HG03139 (cell line): ENCODE measurements at regions not wholly inside any gene's neighbourhood (a gene's known extent, or its start where the extent isn't known, plus 50 kb on each side); places are given as distances from the start of the nearest gene placed in this dataset.

ENCODE experiments used
- ATAC-seq: cut with Tn5 transposase; IDR thresholded peaks from one replicate; pipeline ENCODE4 v1.9.1; 2021; ENCODE audit not compliant: unreplicated experiment

DNA sequence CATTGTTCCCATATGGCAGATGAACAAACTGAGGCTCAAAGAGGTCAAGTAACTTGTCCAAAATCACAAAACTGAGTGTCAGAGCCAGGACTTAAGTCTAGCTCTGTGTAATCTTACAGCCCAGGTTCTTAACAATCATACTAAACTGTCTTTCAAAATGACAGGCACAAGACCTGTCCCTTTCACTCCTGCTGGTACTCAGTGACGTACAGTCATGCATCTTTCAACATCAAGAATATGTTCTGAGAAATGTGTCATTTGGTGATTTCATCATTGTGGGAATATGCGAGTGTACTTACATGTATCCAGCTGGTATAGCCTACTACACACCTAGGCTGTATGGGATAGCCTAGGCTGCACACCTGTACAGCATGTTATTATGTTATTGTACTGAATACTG is 646.8 kb upstream of the WWC1 start:
- no peak for ATAC-seq

DNA sequence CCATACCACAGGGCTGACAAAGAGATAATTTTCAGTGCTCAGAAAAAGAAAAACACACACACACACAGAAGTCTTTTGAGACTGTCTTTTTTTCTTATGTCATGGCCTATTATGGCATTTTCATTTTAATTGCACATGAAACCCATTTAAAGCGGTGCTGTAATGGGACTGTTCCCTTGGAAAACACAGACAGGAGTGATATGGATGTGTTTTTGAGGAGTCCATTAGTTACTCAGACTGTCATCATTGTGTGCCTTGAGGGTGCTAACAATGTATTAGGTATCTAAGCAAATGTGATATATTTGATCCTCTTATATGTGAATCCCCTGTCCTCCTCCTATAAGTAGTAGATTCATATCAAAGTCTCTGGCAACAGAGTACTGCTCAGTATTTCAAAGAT is 642.0 kb upstream of the WWC1 start:
- ATAC-seq, result no peak

DNA sequence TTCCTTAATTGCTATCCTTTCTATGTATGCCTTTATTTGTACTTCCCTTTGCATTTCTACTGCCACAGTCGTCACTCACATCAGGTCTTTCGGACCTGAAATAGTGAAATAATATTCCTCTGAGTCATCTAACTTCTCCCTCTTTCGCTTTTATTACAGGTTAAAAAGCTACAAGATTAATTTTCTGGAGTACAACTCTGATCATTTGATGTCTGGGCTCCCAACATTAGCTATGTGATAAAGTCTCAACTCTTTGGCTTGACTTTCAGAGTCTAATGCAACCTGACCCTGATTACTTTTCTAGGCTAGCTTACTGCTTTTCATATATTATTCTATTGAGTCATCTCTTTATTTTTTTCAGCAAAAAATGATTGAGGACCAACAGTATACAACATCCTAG is 638.8 kb upstream of the WWC1 start:
- ATAC-seq, result no peak

GRCh38 chr5:167653645-167654106 is 637.8 kb upstream of the WWC1 start:
- ATAC-seq, result no peak

DNA sequence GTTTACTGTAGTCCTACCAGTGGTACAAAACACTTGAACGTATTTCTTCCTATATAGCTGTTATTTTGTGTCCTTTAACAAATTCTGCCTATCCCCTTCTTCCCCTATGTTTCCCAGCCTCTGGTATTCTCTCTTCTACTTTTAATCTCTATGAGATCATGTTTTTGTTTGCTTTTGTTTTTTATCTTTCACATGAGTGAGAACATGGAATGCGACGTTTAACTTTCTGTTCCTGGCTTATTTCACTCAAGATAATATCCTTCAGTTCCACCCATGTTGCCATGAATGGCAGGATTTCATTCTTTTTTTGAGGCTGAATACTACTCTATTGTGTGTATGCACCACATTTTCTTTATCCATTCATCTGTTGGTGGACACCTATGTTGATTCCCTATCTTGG is 634.4 kb upstream of the WWC1 start:
- no peak for ATAC-seq

DNA sequence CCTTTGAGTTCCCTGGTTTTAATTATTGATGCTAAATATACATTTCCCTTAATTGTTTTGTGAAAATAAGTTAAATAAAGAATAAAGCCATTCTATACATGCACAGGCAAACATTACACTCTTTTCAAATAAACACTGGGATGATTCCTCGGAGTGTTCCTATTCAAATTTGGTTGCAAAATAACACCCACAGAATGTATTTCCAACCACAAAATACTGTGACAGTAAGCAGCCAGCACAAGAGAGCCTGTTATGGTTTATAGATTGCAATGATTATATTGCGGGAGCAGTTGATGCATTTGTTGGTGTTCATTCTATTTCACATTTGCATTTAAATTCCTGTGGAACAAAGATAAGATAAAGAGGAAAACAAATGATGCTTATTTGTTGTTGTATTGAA is 632.6 kb upstream of the WWC1 start:
- ATAC-seq, result no peak

DNA sequence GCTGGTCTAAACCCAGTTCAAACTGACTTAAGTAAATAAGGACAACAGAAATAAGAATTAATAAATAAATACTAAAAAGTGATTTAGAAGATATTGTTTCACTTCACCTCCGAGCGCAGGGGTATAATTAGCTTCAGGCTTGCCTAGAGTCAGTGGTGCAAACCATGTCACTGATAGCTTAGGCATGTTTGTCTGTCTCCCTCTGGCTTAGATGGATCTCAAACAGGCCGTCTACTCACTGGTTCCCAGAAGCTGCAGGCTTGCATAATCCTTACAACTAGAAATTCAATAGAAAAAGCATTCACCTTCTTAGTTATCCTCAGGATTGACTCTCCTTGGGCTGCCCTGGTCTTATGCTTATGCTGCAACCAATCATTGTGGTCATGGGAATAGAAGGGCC is 629.8 kb upstream of the WWC1 start:
- ATAC-seq, result no peak

DNA sequence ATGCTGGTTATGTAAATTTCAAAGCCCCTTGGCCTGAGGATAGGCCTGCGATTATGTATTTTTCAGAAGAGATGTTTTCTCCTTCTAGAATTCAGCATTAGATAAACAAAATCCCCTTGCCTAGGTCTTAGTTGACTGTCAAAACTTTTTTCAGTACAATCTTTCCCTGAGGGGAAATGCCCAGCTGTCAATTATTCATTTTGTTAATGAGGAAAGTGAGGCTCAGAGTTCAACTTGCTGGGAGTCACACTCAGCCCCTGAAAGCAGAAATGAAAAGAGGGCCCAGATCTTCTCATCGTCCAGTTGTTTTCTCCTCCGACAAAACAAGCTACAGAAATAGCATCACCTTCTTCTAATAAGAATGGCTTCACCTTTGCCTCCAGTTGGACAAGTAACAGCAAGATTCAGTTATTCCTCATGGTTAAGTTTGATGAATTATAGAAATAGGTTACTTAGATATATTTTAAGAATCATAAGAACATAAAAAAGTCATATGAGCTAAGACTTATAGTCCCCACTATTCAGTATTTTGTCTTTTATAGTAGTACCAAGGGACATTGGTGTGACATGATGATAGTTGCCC is 627.1 kb upstream of the WWC1 start:
- no peak for ATAC-seq

GRCh38 chr5:167665841-167666375 is 625.5 kb upstream of the WWC1 start:
- no peak for ATAC-seq

- ATAC-seq, result no peak
Measured at GRCh38 chr5:167671176-167671575, 620.3 kb upstream of the WWC1 start.

DNA sequence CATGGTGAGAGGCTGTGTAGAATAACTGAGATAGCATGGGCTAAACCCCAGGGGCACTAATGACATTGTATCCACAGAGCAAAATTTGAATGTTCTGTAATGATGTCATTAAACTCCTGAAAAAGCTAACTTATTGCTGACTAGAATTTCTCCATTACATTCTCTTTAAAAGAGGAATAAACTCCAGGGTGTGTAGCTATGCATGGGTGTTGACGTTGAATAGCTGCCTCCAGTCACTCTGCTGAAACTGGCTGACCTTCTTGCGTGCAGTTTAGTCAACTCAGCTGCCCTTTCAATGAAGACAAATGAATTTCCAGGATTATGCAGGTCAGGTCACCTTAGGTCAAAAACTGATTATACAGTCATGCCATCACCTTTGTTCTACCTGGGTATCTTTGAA is 617.5 kb upstream of the WWC1 start:
- ATAC-seq, result no peak

GRCh38 chr5:167678481-167678880 is 613.0 kb upstream of the WWC1 start:
- ATAC-seq, result no peak

DNA sequence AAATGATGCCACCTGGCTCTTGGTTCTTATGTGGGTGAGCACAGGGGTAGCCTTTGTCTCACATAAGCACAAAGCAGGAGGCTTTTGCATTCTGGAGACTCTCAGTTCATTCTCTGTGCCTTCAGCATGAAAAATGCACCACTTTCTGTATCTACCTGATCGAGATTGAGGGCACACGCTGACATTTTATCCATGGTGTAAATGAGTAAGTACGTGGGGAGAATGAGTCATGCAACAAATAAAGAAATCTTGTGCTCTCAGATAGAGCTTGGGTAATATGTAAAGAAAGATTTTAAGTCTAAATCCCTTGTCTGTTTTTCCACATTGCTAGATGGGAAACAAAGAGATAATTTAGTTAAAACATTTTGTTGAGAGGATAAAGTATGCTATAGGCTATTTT is 607.2 kb upstream of the WWC1 start:
- ATAC-seq, result no peak

- ATAC-seq, result no peak
Measured at GRCh38 chr5:167688341-167689130, 602.9 kb upstream of the WWC1 start.

DNA sequence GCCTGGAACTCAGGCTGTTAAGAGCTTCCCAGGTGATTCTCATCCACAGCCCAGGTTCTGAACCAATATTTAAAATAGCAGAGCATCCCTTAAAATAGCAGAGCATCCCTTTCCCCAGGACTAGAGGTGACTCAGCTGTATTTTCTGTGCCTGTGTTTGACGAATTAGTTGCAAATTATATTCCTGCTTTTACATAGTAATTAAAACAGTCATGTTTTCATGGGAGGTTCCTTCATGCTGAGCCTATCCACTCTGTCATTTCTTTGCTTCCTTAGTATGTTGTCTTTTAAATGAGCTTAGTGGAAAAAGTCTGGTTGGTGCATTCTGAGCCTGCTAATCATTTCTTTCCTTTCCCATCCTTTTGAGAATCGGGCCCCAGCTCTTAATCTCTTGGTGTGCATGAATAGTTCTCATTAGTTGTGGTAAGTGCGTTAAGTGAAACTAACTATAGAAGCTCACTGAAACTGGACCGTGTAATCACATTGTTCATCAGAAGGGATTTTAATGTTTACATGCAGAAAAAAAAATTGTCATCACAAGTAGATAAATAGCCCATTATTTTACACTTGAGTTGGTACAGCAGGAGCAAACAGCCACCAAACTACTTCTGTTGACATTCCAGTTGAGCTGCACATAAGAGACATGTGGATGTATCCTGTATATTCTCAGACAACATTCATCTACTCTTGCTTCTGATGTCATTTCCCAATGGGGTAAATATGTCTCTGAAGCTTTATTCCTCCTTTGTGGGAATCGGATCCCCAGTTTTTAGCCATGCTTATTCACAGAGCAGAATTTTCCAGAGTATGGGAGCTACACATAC is 596.9 kb upstream of the WWC1 start:
- ATAC-seq, result no peak

GRCh38 chr5:167696558-167697314 is 594.7 kb upstream of the WWC1 start:
- ATAC-seq, result no peak

GRCh38 chr5:167699432-167699831 is 592.0 kb upstream of the WWC1 start:
- no peak for ATAC-seq

GRCh38 chr5:167701051-167701450 is 590.4 kb upstream of the WWC1 start:
- ATAC-seq, result no peak

GRCh38 chr5:167702014-167702413 is 589.4 kb upstream of the WWC1 start:
- ATAC-seq, result no peak

DNA sequence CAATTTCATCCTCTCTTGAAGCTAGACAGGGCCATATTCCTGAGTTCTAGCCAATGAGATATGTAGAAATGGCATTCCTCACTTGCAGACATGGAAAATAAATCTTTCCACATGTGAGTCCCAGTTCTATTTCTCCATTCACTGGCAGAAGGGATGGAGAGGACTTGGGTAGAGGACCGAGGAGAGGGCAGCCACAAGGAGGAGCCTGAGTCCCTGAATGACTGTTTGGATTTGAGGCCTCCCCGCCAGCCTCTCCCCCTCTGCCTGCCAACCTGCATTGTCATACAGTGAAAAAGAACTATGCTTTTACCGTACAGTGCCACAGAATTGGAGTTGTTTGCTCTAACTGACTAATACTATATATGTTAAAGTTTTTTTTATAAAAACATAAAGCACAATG is 583.0 kb upstream of the WWC1 start:
- no peak for ATAC-seq

DNA sequence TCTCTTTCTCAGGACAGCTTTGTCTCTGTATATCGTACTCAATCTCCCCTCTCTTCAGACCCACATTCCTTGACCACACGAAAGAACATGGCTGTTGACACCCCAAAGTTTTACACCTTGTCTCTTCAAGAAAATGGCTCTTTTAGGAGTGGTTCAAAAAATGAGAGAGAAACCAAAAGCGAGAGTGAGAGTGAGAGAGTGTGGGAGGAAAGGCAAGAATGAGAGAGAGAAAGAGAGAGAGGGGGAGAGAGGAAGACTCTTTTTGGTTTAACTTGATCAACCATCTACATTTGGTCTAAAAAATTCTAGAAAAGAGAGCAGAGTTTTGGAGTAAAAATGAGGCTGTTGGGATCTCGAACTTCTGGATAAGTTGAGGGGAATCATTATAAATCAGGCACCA is 581.8 kb upstream of the WWC1 start:
- ATAC-seq, result no peak
